GM19239 (cell line): ENCODE measurements at regions not wholly inside any gene's neighbourhood (a gene's known extent, or its start where the extent isn't known, plus 50 kb on each side); places are given as distances from the start of the nearest gene placed in this dataset.
"Not testable (repeated sequence)": the region's sequence is repeated elsewhere in the genome, so short reads cannot be mapped to it uniquely, and the experiment has no call there.

Experiments used
- DNase-seq: peaks from one replicate; pipeline ENCODE4 v3.0.0; 2011; ENCODE audit warnings: low spot score; ENCODE audit not compliant: insufficient read length
- FAIRE-seq: peaks from 2 replicates; lab custom pipeline; 2011; peaks lifted over from hg19 to GRCh38; lab: Jason Lieb, UNC

GRCh38 chr6:21707524-21708319, 114.2 kb downstream of the SOX4 start:
- FAIRE-seq: no peak
- DNase-seq: no peak

DNA sequence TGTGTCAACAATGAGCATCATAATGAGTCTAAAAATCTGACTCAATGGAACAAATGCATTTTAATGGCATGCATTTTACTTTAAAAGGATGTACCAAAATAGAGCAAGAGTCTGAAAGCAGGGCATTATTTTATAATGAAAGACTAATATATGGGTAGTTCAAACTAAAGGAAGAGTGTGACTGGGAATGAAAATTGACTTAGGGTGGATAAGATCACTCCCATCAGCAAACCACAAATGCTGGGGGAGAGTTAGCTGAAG, 114.7 kb downstream of the SOX4 start:
- no peak for DNase-seq
- no peak for FAIRE-seq

DNA sequence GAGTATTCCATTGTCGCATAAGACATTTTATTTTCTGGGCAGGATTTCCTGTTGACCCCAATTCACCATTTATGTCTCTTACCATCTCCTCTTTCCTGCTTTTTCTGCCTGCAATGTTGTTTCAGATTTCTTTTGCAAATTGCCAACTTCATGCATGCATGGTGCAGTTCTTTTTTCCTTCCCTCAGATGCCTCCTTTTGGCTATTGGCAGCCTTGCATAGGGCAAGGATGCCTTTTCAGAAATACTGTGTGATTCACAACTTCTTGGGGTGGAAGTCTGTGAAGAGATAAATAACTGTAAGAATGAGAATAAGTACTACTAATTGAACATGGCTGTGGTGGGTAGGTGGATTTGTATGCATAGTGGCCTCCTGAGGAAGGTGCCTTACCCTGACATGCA, 116.7 kb downstream of the SOX4 start:
- FAIRE-seq (no peak), DNase-seq (no peak)

GRCh38 chr6:21710908-21711627, 117.5 kb downstream of the SOX4 start:
- DNase-seq: no peak
- FAIRE-seq: no peak

GRCh38 chr6:21712213-21712612, 118.7 kb downstream of the SOX4 start:
- no peak for DNase-seq
- no peak for FAIRE-seq

DNA sequence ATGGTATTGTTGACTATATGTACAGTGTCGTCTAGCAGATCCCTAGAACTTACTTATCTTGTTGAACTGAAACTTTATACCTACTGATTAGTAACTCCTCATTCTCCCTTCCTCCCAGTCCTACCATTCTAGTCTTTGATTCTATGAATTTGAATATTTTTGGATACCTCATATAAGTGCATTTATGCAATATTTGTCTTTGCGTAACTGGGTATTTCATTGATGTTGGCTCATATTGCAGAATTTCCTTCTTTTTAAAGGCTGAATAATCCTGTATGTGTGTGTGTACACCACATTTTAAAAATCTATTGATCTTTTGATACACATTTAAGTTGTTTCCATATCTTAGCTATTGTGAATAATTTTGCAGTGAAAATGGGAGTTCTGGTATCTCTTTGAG, 119.9 kb downstream of the SOX4 start:
- FAIRE-seq: no peak

GRCh38 chr6:21715180-21715579, 121.6 kb downstream of the SOX4 start:
- DNase-seq (no peak), FAIRE-seq (no peak)

More for the DNA sequence above, 119.9 kb downstream of the SOX4 start:
- DNase-seq: no peak

DNA sequence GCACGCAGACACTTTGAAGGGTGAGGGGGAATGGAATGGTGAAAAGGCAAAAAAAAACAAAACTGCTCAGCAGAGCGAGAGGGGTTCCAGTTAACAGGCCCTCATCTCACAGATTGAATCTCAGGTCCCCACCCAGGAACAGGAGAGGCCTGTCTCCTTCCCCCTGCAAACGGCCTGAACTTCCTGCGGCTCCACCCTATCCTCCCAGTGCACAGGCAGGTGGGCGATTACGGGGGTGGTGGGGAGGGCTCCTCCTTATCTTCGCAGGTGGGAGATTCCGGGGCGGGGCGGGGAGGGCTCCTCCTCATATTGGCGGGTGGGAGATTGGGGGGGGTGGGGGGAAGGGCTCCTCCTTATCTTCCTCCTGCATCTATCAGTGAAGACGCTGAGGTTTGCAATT, 129.0 kb downstream of the SOX4 start:
- DNase-seq (no peak), FAIRE-seq (no peak)

DNA sequence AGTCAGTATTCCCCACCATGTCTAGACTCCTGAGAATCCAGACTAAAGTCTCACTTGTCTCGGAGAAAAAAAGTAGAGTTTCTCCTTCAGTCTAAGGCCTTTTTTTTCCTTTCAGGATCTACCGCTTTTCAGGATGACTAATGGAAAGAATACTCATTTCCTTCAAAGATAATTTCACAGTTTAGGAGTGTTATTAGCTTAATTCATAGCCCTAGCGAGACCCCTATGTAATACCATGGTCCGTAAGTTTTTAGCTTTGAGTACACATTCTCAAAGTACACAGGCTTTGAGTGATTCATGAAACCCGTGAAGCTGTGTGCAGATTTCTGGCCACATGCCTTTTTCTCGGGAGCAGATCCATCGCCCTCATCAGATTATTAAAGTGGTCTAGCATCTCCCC, 133.1 kb downstream of the SOX4 start:
- FAIRE-seq (no peak), DNase-seq (no peak)

DNA sequence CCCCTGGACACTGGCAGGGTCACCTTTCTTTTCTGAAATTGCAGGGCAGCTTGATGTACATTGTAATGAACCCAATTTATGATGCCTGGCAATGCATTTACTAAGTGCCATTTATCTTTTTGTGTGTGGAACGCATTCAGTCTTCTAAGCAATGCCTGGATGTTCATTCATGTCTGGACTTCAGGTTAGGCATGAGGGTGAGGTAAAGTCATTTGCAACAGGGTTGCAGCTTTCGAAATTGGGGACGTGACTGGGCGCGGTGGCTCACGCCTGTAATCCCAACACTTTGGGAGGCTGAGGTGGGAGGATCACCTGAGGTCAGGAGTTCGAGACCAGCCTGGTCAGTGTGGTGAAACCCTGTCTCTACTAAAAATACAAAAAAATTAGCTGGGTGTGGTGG, 134.6 kb downstream of the SOX4 start:
- FAIRE-seq (no peak), DNase-seq (no peak)

DNA sequence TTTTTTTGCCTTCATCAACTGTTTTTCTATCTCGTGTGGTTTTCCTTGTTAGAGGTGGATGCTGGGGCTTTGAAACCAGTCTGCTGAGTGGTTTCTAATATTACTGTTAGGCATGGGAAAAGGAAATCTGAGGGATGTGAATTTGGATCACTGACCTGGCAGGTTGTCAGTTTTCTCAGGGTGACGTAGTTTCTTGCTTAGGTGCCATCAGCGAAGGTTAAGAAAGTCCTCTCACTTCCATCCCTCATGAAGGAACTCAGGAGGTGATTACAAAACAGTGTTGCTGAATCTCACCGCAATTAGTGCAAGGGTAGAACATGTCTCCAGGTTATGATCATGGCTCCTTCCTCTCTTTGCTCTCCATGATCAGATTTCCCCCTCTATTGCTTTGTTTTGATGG, 135.9 kb downstream of the SOX4 start:
- FAIRE-seq (no peak), DNase-seq (no peak)

GRCh38 chr6:21730533-21730932, 137.0 kb downstream of the SOX4 start:
- no peak for FAIRE-seq
- DNase-seq: no peak

DNA sequence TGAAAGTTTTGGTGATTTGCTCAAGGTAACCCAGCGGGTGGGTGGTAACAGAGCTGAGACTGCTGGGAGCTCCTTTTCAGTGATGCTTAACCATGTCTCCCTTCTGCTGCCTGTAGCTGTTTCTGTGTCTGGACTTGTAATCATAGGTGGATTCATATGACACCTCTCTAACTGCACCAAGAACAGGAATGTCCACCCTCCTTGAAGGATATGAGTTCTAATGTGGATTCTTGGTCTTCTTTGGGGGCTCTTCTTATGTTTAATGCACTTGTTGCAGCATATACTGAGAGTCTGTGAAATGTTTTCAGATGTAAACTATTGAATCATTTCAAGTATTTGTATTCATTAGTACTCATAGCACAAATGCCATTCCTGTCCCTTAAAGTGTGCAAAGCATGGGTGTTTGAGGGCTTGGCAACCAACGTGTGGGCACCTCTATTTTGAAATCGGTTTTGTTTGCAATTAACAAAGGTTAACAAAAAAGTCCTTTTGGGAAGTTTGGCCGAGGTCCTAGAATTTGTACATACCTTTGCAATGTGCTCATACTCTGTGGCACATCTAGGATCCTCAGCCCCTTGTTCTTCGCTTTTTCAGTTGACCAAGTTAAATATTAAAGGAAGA, 138.0 kb downstream of the SOX4 start:
- DNase-seq: no peak
- no peak for FAIRE-seq

DNA sequence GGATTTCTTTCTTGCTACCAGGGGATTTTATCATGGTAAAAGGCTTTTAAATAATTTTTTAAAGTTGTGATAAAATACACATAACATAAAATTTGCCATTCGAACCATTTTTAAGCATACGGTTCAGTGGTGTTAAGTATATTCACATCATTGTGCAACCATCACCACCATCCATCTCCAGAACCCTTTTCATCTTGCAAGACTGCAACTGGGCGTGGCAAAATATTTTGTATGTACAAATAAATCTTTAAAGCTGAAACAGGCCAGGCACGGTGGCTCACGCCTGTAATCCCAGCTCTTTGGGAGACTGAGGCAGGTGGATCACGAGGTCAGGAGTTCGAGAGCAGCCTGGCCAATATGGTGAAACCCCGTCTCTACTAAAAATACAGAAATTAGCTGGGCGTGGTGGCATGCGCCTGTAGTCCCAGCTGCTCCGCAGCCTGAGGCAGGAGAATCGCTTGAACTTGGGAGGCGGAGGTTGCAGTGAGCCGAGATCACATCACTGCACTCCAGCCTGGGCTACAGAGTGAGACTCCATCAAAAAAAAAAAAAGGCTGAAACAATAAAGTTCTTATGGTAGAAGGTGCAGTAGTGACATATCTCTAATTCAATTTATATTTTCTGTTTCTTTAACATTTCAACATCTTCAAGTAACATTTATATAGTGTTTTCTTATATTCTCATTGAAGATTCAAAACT, 138.6 kb downstream of the SOX4 start:
- not testable (repeated sequence) for DNase-seq, FAIRE-seq

GRCh38 chr6:21732731-21733130, 139.2 kb downstream of the SOX4 start:
- FAIRE-seq: no peak

DNA sequence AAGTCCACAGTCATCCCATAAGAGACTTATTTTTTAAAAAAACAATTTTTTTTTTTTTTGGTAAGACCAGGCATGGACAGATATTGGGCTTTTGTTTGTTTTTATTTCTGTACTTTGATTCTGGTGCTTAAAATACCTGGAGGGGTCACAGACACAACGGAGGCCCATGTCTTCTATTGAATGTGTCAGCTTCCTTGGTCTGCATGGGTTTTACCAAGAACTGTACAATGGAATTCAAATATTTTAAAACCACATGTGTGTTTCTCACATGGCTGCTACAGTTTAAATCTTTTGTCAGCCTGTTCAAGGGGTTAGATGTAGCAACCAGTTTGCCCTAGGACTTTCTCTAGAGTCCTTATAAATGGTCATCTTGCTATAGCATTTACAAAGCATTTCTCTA, 139.8 kb downstream of the SOX4 start:
- DNase-seq (no peak), FAIRE-seq (no peak)

More at GRCh38 chr6:21732731-21733130, 139.2 kb downstream of the SOX4 start:
- DNase-seq: no peak

DNA sequence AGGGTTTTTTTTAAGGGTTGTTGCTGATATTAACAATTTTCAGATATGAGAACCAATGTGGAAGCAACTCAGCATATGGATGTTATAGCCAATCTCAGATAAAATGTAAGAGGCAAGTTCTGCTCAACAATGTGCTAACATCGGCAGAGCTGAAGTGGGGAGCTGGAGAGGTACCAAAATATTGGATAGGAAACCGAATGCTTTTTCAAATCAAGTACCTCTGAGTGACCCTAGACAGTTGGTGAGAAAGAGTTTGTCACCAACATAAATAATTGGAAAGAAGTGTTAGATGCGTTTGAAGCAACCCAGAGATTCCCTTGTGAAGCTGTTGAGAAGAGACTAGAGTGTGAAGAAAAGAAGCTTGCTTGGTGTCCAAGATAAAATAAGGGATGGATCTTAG, 140.7 kb downstream of the SOX4 start:
- no peak for DNase-seq
- no peak for FAIRE-seq

DNA sequence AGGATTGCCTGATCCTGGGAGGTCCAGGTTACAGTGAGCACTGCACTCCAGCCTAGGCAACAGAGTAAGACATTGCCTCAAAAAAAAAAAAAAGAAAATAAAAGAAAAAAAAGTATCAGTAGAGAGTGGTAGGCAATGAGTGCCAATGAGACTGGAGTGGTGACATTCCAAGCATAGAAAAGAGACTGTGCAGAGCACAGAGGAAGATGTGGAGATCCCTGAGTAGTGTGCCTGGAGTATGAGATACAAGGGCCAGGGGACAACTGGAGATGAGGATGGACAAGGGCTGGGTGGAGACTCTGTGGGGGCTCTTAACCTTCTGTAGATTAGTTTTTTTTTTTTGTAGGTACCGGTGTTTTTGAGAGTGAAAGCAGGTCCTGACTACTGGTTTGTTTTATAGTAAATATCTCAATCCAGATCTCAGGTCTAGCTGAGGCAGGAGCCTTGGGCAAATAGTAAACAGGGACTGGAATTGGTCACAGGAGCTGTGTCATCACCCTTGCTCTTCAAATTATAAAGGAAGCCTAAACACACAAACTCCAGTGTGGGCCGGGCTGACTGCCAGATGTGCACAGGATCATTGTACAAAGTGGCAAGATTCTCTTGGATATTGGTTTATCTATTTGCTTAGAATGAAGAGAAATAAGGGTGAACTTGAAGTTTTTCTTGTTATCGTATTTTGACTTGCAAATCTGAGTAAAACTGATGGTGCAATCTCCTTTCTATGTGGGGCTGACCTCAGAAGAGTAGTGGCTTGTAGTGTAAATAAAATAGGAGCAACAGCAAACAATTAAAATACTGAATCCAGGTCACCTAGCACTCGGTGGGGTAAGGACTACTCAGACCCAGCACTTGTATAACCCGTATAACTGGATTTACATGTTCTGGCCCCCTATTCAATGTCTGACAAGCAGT, 144.9 kb downstream of the SOX4 start:
- FAIRE-seq: no peak

GRCh38 chr6:21739241-21739640, 145.7 kb downstream of the SOX4 start:
- DNase-seq: no peak
- no peak for FAIRE-seq

More for the DNA sequence above, 144.9 kb downstream of the SOX4 start:
- no peak for DNase-seq

- FAIRE-seq: no peak
Measured at GRCh38 chr6:21739838-21740237, 146.3 kb downstream of the SOX4 start.

More at GRCh38 chr6:21739838-21740237, 146.3 kb downstream of the SOX4 start:
- no peak for DNase-seq
